Heart right ventricle (tissue), 16 donors: ENCODE measurements at regions not wholly inside any gene's neighbourhood (a gene's known extent, or its start where the extent isn't known, plus 50 kb on each side); places are given as distances from the start of the nearest gene placed in this dataset.

Experiments
- ATAC-seq, 8 donors: fragments of 200-7000 bp; cut with Tn5 transposase; one replicate each; pipeline ENCODE4 v1.9.1; 2020; ENCODE audit warnings: mild to moderate bottlenecking in 8 of 8, moderate library complexity in 8 of 8, moderate number of reproducible peaks in 1 of 8
- DNase-seq, 2 donors: peaks; one replicate each; pipeline ENCODE4 v3.0.0-alpha.2; 2020
- H3K27ac ChIP-seq, 10 donors: fragments of 200-600 bp; sonication (generic) in 2 of 10; one replicate each; pipeline versions ENCODE4 v1.5.0 to v1.8.0; 2020 to 2022; ENCODE audit warnings: mild to moderate bottlenecking in 3 of 10
- H3K27me3 ChIP-seq, 7 donors: fragments of 200-600 bp; one replicate each; pipeline ENCODE4 v1.8.0; 2021 to 2022; ENCODE audit warnings: mild to moderate bottlenecking in 2 of 7
- H3K36me3 ChIP-seq, 9 donors: fragments of 200-600 bp; sonication (generic) in 1 of 9; one replicate each; pipeline versions ENCODE4 v1.5.0 to v1.8.0; 2020 to 2022; ENCODE audit warnings: mild to moderate bottlenecking in 2 of 9
- H3K4me1 ChIP-seq, 9 donors: fragments of 200-600 bp; sonication (generic) in 1 of 9; one replicate each; pipeline versions ENCODE4 v1.5.0 to v1.8.0; 2020 to 2022; ENCODE audit warnings: mild to moderate bottlenecking in 4 of 9
- H3K4me3 ChIP-seq, 10 donors: fragments of 200-600 bp; sonication (generic) in 2 of 10; one replicate each; pipeline versions ENCODE4 v1.5.0 to v1.8.0; 2020 to 2022; ENCODE audit warnings: mild to moderate bottlenecking in 7 of 10, moderate library complexity in 2 of 10
- H3K9me3 ChIP-seq, 11 donors: fragments of 200-600 bp in 10 of 11; sonication (generic) in 2 of 11; one replicate each; pipeline versions ENCODE4 v1.5.0 to v1.8.0; 2013 to 2022; ENCODE audit warnings: mild to moderate bottlenecking in 2 of 11, control low read depth in 1 of 11, moderate library complexity in 1 of 11
- WGBS, 2 donors: extraction: QIAGEN DNeasy Blood & Tissue Kit; methylation state at CpG; one replicate each; pipeline ENCODE4 v1.1.7; 2013; ENCODE audit warnings: inconsistent platforms in 1 of 2; 5-methylcytosine and 5-hydroxymethylcytosine counted together
- intact Hi-C, 10 donors: fragments of 100-400 bp; cut with DNase I; formaldehyde crosslinking; loops; one replicate each; pipeline versions ENCODE4 v1.11.1 to v1.14.2; 2022
- TF ChIP-seq, protein P1 (sequence below), 9 donors: fragments of 200-600 bp; sonication (generic) in 2 of 9; IDR thresholded peaks; one replicate each; pipeline versions ENCODE4 v1.5.0 to v1.8.0; 2021 to 2022; ENCODE audit warnings: antibody characterized with exemption in 9 of 9, mild to moderate bottlenecking in 5 of 9, moderate library complexity in 1 of 9
- donor health status: Arrhythmogenic right ventricular cardiomyopathy.
- donor health status: ischemic (EF 13 %, LVEDD 7.1; RV severe dilation, severe dysfunction).
- donor health status: healthy with polysubstance abuse.
- donor health status: DM: no; HTN: yes; CAD: no.
- donor health status: DM: no; HTN: no; CAD: no.
- donor health status: ischemic (EF 25% LVEDD 6.9; RV normal size, moderate dysfunction).
- donor health status: ischemic (EF 25% LVEDD 5.7; RV mildly dilated, moderate dysfunction).
- donor health status: healthy.
- donor health status: DM: yes; HTN: yes; CAD: no.
- donor health status: Ischemic cardiomyopathy.
- donor health status: ischemic (EF 35%, LVEDD 5.7; RV mildly dilated, moderate dysfunction).
- donor health status: nonischemic (EF 11% LVEDD 7.7; RV severe dilation, severe dysfunction).
- donor health status: DM: yes; HTN: yes; CAD: no.
- donor health status: PGD.
- donor health status: ischemic (EF 29% LVEDD 5.4; RV normal size, mild dysfunction).
- donor health status: nonischemic (EF 23%, LVEDD 6.1; RV moderate dilation, normal function).

DNA sequence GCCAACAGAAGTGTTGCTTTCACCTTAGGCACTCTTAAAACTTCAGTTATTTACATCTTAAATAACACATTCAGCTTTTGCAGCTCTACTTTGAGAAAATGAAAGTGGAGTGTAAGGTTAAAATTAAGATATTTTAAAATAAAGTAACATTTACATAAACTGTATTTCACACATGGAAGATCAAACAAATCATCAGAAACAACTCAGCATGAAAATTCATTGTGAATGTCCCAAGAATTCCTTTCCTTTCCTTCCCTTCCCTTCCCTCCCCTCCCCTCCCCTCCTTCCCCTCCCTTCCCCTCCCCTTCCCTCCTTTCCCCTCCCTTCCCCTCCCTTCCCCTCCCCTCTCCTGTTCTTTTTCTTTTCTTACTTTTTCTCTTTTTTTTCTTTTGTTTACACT lies 238.0 kb upstream of the DOK6 start:
- DNase-seq (no peak), ATAC-seq (no peak)
- Histone ChIP-seq H3K9me3 (no peaks in the 10 kb centered on the region), H3K36me3 (no peaks in the 10 kb centered on the region), H3K27me3 (no peaks in the 10 kb centered on the region), H3K4me1 (peaks cover 0 to 8% (median 0%) of the 10 kb centered on the region in 9 donors), H3K27ac (no peak overlapping the region), H3K4me3 (no peak overlapping the region)
- TF ChIP-seq, protein P1, sequence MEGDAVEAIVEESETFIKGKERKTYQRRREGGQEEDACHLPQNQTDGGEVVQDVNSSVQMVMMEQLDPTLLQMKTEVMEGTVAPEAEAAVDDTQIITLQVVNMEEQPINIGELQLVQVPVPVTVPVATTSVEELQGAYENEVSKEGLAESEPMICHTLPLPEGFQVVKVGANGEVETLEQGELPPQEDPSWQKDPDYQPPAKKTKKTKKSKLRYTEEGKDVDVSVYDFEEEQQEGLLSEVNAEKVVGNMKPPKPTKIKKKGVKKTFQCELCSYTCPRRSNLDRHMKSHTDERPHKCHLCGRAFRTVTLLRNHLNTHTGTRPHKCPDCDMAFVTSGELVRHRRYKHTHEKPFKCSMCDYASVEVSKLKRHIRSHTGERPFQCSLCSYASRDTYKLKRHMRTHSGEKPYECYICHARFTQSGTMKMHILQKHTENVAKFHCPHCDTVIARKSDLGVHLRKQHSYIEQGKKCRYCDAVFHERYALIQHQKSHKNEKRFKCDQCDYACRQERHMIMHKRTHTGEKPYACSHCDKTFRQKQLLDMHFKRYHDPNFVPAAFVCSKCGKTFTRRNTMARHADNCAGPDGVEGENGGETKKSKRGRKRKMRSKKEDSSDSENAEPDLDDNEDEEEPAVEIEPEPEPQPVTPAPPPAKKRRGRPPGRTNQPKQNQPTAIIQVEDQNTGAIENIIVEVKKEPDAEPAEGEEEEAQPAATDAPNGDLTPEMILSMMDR (IDR thresholded peaks at IDR 0.05), result no peak
- intact Hi-C loops, result no loop called here

DNA sequence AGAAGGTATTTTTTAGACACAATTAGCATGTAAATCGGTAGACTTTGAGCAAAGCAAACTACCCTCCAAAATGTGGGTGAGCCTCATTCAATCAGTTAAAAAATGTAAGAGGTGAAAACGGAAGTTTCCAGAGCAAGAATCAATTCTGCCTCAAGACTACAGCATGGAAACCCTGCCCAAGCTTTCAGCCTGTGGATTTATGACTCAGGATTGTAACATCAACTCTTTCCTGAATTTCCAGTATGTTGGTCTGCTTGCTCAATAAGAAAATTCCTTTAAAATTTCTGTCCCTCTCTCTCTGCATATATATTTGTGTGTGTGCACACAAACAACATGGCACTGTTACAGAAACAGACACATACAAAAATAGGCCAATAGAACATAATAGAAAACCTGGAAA lies 228.6 kb upstream of the DOK6 start:
- Histone ChIP-seq H3K4me1 (no peaks in the 10 kb centered on the region), H3K27me3 (no peaks in the 10 kb centered on the region)
- intact Hi-C loops, result loop anchor here in 1 of 10 donors (10.0 kb wide), 1 partner anchor 47 kb away; no protein-coding TSS in a partner anchor

DNA sequence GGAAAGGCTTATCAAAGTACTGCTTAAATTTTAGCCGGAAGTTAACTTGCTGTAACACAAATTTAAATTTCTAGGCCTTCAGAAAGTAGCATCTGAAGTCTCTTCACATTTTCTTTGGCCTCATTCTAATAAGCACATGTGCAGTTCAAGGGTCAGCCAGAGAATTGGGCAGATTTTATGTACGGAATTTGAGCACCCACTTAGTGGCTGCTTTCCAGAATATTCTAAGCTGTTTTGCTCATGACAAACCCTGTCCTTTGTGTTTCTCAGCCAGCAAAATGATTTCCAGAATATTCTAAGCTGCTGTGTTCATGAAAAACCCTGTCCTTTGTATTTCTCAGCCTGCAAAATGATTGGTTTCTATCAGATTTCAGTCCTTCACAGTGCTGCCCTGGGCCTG lies 225.0 kb upstream of the DOK6 start:
- Histone ChIP-seq H3K27me3 (no peaks in the 10 kb centered on the region), H3K36me3 (peaks cover 0 to 6% (median 0%) of the 10 kb centered on the region in 9 donors), H3K4me1 (no peaks in the 10 kb centered on the region), H3K4me3 (no peak overlapping the region), H3K27ac (no peak overlapping the region), H3K9me3 (peaks cover 0 to 30% (median 3%) of the 10 kb centered on the region in 11 donors)
- DNase-seq, result no peak
- intact Hi-C loops, result loop anchor here in 1 of 10 donors (10.0 kb wide), 1 partner anchor 51 kb away; no protein-coding TSS in a partner anchor
- ATAC-seq, result no peak
- TF ChIP-seq, protein P1 (IDR thresholded peaks at IDR 0.05), result no peak
- 64 to 70% methylated on average over 2 of the region's 2 CpGs for WGBS, 2 donors

More for the DNA sequence above, 228.6 kb upstream of the DOK6 start:
- TF ChIP-seq, protein P1 (IDR thresholded peaks at IDR 0.05), result no peak
- ATAC-seq, result no peak
- H3K4me3 ChIP-seq, result no peak overlapping the region
- peaks cover 0 to 15% (median 3%) of the 10 kb centered on the region in 11 donors for H3K9me3 ChIP-seq
- no peak overlapping the region for H3K27ac ChIP-seq
- 81 to 88% methylated on average over 2 of the region's 2 CpGs for WGBS, 2 donors
- no peak for DNase-seq
- H3K36me3 ChIP-seq, result peaks cover 0 to 6% (median 0%) of the 10 kb centered on the region in 9 donors

DNA sequence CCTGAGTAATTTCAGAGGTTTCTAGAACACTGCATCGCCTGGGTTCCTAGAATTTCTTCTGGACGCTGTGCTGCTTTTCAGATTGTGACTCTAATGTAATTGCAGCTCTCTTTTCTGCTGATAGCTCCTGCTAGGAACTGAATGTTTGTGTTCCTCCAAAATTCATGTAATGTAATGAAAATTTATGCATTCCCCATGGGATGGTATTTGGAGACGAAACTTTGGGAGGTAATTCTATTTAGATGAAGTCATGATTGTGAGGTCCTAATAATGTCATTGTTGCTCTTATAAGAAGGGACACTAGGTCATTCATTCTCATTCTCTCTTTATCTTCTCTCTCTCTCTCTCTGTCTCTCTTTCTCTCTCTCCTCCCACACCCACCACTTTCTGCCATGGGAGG lies 223.9 kb upstream of the DOK6 start:
- Histone ChIP-seq H3K27me3 (no peaks in the 10 kb centered on the region), H3K9me3 (peaks cover 0 to 28% (median 3%) of the 10 kb centered on the region in 11 donors), H3K27ac (no peak overlapping the region), H3K4me3 (no peak overlapping the region), H3K4me1 (no peaks in the 10 kb centered on the region), H3K36me3 (peaks cover 0 to 6% (median 0%) of the 10 kb centered on the region in 9 donors)
- ATAC-seq (no peak), DNase-seq (no peak)
- intact Hi-C loops, result loop anchor here in 1 of 10 donors (10.0 kb wide), 1 partner anchor 52 kb away; no protein-coding TSS in a partner anchor
- TF ChIP-seq, protein P1 (IDR thresholded peaks at IDR 0.05), result no peak
- 78 to 86% methylated on average over 3 of the region's 3 CpGs for WGBS, 2 donors
